Prostate gland (tissue), 2 donors: ENCODE measurements at regions not wholly inside any gene's neighbourhood (a gene's known extent, or its start where the extent isn't known, plus 50 kb on each side); places are given as distances from the start of the nearest gene placed in this dataset.

Experiments used
- CTCF ChIP-seq, 4 experiments: fragments of 200-600 bp in 2 of 4; fragments of 450-650 bp in 2 of 4; sonication (generic) in 2 of 4; IDR thresholded peaks; 1 replicate in 3 of 4; 2 replicates in 1 of 4; pipeline ENCODE4 v1.5.1; 2016 to 2019; ENCODE audit warnings: antibody characterized with exemption in 4 of 4, mild to moderate bottlenecking in 2 of 4, moderate library complexity in 2 of 4
- POLR2A ChIP-seq: fragments of 450-650 bp; IDR thresholded peaks from one replicate; pipeline ENCODE4 v1.6.1; 2016; ENCODE audit warnings: antibody characterized with exemption, mild to moderate bottlenecking

DNA sequence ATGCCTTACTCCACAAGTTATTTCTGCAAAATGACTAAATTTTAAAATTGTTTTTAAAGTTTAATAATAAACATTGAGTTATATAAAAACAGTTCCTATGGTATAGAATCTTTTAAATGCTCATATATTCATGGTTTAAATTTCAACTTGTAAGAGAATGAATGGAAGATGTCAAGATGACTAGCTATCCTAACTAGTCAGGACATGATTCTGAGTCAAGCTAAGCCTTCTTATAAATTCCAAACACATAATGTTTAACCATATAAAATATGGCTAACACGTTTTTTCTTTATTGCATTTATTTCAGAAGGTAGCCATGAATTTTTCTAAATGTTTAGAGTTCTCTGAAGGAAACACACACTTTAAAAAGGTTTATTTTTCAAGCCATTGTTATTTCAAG is 320.4 kb downstream of the CBLN2 start:
- TF ChIP-seq POLR2A (no peak), CTCF (IDR thresholded peaks at IDR 0.05) (no peak)
